Transverse colon (tissue), 4 donors: ENCODE measurements at regions not wholly inside any gene's neighbourhood (a gene's known extent, or its start where the extent isn't known, plus 50 kb on each side); places are given as distances from the start of the nearest gene placed in this dataset.

Experiments
- EP300 ChIP-seq: sonication (generic); formaldehyde crosslinking; IDR thresholded peaks from one replicate; pipeline ENCODE4 v1.6.1; 2017; ENCODE audit warnings: antibody characterized with exemption, low read depth
- POLR2A ChIP-seq: fragments of 450-650 bp; IDR thresholded peaks from one replicate; pipeline ENCODE4 v1.6.1; 2016; ENCODE audit warnings: antibody characterized with exemption, mild to moderate bottlenecking, moderate library complexity
- POLR2AphosphoS5 ChIP-seq, 3 donors: sonication (generic); formaldehyde crosslinking; IDR thresholded peaks; one replicate each; pipeline ENCODE4 v1.6.1; 2016; ENCODE audit warnings: antibody characterized with exemption in 3 of 3
- TF ChIP-seq, protein P1 (sequence below), 5 experiments: fragments of 200-600 bp in 3 of 5; fragments of 450-650 bp in 2 of 5; sonication (generic) in 3 of 5; IDR thresholded peaks; 1 replicate in 2 of 5; 2 replicates in 3 of 5; pipeline ENCODE4 v1.5.1; 2016 to 2017; ENCODE audit warnings: antibody characterized with exemption in 5 of 5, inconsistent platforms in 3 of 5, mild to moderate bottlenecking in 2 of 5, moderate library complexity in 1 of 5

DNA sequence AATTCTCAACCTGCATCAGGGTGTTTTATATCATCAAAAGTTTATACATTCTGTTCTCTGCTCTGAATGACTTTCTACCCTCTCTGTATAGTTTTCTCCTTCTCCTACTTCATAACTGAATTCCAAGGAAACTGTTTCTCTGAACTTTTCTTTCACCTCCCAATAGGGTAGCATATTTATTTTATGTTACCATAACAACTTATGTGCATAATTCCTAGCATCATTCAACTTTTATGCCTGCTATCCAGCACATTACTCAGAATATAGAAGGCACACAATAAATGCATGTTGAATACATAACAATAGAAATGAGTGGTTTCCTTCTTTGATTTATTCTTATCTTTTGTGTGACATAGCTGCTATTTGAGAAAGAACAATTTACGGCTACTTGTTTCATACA lies 2385.0 kb downstream of the PCDH9 start:
- TF ChIP-seq, protein P1, sequence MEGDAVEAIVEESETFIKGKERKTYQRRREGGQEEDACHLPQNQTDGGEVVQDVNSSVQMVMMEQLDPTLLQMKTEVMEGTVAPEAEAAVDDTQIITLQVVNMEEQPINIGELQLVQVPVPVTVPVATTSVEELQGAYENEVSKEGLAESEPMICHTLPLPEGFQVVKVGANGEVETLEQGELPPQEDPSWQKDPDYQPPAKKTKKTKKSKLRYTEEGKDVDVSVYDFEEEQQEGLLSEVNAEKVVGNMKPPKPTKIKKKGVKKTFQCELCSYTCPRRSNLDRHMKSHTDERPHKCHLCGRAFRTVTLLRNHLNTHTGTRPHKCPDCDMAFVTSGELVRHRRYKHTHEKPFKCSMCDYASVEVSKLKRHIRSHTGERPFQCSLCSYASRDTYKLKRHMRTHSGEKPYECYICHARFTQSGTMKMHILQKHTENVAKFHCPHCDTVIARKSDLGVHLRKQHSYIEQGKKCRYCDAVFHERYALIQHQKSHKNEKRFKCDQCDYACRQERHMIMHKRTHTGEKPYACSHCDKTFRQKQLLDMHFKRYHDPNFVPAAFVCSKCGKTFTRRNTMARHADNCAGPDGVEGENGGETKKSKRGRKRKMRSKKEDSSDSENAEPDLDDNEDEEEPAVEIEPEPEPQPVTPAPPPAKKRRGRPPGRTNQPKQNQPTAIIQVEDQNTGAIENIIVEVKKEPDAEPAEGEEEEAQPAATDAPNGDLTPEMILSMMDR (IDR thresholded peaks at IDR 0.05) = no peak
- no peak for TF ChIP-seq POLR2A
- TF ChIP-seq EP300 = no peak
- TF ChIP-seq POLR2AphosphoS5 (IDR thresholded peaks at IDR 0.05) = no peak
